GM12875 (cell line): ENCODE measurements at regions not wholly inside any gene's neighbourhood (a gene's known extent, or its start where the extent isn't known, plus 50 kb on each side); places are given as distances from the start of the nearest gene placed in this dataset.

Experiments
- H3K4me3 ChIP-seq: one replicate; pipeline ENCODE4 v1.5.1; 2011; ENCODE audit warnings: low read depth, low read length, control low read depth
- TF ChIP-seq, protein P1 (sequence below): IDR thresholded peaks from 2 replicates; pipeline ENCODE4 v1.5.1; 2011; ENCODE audit warnings: low read depth, mild to moderate bottlenecking, control low read depth, inconsistent platforms, low read length, moderate library complexity, borderline replicate concordance; ENCODE audit not compliant: insufficient read depth

DNA sequence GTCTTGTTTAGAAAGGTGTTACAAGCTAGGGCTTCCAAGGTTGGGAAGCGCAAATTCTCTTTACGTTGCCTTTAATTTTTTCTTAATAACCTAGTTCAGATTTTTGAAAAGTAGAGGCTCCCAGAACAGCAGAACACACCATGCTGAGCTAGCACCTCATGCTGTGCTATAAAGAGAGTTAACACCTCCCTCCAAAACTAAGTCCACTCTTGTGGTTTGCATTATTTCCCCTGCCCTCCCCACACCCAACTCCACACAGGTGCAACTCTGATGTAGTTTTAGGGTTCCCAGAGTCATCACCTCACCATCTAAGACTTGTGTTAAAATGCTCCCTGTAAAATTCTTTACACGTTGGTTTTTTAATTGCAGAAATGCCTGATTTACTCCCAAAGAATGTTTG is 459.4 kb upstream of the JARID2 start:
- no peak overlapping the region for H3K4me3 ChIP-seq
- TF ChIP-seq, protein P1, sequence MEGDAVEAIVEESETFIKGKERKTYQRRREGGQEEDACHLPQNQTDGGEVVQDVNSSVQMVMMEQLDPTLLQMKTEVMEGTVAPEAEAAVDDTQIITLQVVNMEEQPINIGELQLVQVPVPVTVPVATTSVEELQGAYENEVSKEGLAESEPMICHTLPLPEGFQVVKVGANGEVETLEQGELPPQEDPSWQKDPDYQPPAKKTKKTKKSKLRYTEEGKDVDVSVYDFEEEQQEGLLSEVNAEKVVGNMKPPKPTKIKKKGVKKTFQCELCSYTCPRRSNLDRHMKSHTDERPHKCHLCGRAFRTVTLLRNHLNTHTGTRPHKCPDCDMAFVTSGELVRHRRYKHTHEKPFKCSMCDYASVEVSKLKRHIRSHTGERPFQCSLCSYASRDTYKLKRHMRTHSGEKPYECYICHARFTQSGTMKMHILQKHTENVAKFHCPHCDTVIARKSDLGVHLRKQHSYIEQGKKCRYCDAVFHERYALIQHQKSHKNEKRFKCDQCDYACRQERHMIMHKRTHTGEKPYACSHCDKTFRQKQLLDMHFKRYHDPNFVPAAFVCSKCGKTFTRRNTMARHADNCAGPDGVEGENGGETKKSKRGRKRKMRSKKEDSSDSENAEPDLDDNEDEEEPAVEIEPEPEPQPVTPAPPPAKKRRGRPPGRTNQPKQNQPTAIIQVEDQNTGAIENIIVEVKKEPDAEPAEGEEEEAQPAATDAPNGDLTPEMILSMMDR, result no peak

- TF ChIP-seq, protein P1, result no peak
- H3K4me3 ChIP-seq, result no peak overlapping the region
Observed at GRCh38 chr6:14787250-14787649, 458.6 kb upstream of the JARID2 start.

DNA sequence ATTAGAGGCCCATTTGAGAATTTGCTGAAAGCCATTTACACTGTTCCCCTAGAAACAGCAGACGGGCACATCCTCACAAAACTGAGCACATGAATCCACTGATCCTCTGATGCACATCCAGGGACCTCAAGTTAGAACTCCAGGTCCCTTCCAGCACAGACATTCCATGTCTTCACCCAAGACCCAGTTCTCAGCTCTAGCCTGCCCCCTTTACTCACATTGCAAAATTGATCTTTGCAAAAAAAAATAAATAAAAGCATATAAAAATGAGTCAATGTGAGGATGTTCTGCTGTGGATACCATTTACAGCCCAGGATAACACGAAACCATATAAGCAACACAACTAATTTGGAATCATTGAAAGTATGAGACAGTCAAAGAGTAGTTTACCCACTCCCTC is 458.2 kb upstream of the JARID2 start:
- no peak overlapping the region for H3K4me3 ChIP-seq
- TF ChIP-seq, protein P1, result no peak

- TF ChIP-seq, protein P1, result no peak
- H3K4me3 ChIP-seq, result no peak overlapping the region
Observed at GRCh38 chr6:14789996-14790395, 455.9 kb upstream of the JARID2 start.

GRCh38 chr6:14790976-14791375 is 454.9 kb upstream of the JARID2 start:
- H3K4me3 ChIP-seq, result no peak overlapping the region
- TF ChIP-seq, protein P1, result no peak

DNA sequence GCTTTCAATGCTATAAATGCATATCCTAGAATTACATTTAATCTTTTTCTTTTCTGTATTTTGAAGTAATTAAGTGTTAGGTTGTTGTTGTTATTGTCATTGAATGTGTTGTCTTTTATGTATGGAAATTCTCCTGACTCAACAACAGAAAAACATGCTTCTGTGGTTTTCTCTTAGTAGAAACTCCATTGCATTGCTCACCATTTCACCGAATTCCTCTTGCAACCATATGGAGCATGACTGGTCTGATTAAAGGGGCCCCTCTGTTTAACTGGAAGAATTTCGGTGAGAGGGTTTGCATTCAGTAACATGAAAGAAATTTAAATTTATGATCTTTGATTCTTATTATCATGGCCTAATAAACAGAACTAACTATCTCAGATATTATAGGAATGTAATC is 454.3 kb upstream of the JARID2 start:
- TF ChIP-seq, protein P1, result no peak
- no peak overlapping the region for H3K4me3 ChIP-seq

DNA sequence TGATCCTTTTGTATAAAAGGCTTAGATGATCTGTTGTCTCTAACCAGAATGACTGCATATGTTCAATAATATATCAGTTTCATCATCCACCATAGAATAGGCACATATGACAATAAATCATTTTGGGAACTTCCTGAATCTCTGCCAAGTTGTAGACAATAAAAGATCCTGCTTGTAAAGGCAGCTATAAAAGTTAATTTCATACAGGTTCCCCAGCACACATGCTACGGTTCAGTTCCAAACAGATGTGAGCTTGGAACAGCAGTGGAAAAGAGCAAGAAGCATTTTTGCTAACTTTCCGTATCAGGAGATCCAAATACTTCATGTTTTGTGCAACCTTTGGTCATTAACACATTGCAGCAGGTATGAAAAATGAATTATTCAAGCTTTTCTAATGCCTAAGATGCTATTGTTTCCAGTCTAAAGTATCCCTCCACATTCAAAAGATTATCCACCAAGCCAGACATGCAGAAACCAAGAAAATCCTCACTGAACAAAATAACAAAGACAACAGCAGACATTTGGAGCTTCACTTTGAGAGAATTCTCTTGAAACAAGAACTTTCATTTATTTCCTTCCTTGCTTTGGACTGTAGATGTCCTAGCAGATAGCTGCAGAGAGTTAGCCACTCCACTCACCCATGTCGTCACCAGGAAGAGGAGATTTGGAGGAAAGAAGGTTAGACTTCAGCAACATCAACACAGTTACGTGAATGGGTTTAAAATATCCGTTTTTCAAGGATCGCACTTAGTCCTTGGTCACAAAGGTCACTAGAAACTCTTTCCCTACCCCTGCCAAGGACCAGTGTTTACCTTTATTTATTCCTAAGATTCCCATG is 453.5 kb upstream of the JARID2 start:
- TF ChIP-seq, protein P1, result no peak
- H3K4me3 ChIP-seq, result no peak overlapping the region
